IPS-NIHi11 (cell line): ENCODE measurements at regions not wholly inside any gene's neighbourhood (a gene's known extent, or its start where the extent isn't known, plus 50 kb on each side); places are given as distances from the start of the nearest gene placed in this dataset.
"Not testable (repeated sequence)": the region's sequence is repeated elsewhere in the genome, so short reads cannot be mapped to it uniquely, and the experiment has no call there.

Experiments
- DNase-seq: peaks from one replicate; pipeline ENCODE4 v3.0.0; 2012; ENCODE audit warnings: mixed read lengths, low spot score

DNA sequence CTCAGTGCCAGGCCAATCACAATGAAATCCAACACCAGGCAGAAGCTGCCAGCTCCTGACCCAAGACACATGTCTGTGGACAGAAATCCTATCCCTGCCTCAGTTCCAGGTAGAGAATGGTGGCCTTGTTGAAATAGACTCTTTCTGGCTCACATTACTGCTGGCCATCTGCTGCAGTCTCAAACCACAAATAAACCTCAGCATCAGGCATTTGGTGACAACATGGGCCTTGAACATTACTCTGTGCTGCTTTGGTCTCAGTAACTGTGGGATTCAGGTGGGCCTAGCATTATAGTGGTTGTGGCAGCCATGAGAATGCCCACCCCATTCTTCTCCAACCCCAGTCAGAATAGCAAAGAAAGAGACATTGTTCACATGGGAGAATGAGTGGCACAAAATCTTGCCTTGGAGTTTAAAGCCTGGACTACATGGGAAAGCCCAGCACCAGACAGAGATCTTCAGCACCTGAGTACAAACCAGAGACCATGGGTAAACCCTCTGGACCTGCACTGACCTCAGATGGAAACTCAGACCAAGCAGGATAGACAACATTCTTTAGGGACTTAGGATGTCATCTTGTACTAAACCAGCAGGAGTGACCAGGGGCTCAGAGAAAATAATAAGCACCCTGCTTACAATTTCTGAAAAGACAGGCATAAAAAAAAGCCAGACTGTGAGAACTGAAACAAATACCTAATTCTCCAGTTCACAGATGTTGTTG, 50.4 kb upstream of the TRAM1L1 start:
- DNase-seq: peak; percentile 11

DNA sequence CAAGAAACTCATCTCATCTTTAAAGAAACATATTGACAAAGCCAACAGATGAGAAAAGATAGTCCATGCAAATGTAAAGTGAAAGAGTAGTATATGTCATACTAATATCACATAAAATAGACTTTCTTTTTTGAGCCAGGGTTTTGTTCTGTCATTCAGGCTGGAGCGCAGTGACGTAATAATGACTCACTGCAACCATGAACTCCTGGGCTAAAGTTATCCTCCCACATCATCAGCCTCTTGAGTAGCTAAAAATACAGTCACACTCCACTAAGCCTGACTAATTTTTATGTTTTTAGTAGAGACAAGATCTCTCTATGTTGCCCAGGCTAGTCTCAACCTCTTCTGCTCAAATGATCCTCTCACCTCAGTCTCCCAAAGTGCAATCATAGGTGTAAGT, 51.8 kb upstream of the TRAM1L1 start:
- DNase-seq: no peak

DNA sequence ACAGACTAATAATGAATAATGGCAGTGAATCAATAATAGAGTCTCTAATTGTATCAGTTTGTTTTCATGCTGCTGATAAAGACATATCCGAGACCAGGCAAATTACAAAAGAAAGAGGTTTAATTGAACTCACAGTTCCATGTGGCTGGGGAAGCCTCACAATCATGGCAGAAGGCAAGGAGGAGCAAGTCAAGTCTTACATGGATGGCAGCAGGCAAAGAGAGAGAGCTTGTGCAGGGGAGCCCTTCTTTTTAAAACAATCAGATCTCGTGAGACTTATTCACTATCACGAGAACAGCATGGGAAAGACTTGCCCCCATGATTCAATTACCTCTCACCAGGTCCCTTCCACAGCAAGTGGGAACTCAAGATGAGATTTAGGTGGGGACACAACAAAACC, 53.4 kb upstream of the TRAM1L1 start:
- not testable (repeated sequence) for DNase-seq

DNA sequence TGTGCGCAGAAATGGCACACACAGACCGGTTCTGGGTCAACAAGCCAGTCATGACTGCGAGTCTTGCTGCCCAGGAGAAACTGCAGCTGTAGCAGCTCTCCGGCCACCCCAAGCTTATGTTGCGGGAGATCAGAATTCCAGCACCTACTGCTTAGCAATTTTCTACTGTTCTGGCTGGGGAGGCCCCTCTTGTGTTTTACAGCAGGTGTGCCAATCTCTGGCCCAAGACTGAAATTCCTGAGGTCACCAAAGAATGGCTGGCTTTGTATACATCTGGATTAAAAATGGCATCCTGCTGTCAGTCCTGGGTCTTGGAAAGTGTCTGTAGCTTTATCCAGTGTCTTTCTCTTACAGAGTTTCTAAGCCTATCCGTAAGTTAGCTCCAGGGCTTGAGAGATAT, 68.9 kb upstream of the TRAM1L1 start:
- no peak for DNase-seq

DNA sequence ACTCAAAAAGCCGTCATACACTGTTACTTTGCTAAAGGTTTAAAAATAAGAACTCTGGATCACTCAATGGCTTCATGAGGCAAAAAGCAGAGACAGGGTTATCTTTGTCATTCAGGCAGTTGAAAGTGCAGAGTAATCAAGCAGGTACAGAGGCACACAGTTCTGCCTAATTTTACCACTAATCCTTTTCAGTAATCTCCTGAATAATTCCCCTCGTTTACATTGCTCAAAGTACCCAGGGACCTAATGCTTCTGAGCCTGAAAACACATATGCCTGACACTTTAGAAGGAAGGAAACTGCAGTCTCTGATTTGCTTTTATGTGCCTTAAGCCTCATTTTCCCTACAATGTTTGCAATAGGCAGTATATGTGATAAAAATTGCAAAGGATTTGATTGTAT, 71.4 kb upstream of the TRAM1L1 start:
- no peak for DNase-seq

DNA sequence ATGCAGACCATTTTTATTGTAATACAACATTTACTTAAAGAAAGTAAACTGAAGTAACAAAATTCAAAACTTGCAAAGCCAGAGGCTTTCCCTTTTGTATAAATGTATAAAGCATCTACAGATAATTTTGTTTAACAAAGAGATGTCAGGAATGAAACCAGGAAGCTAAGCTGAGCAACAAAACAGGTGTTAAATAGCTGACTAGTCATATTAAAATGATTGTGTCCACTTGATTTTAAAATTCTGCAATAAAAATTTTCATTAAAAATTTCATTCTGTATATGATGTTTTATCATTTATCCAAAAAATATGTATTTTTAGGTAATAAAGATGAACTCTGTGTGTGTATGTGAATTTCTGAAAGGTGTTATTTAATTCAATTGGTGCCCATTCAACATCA, 72.0 kb upstream of the TRAM1L1 start:
- DNase-seq: no peak

DNA sequence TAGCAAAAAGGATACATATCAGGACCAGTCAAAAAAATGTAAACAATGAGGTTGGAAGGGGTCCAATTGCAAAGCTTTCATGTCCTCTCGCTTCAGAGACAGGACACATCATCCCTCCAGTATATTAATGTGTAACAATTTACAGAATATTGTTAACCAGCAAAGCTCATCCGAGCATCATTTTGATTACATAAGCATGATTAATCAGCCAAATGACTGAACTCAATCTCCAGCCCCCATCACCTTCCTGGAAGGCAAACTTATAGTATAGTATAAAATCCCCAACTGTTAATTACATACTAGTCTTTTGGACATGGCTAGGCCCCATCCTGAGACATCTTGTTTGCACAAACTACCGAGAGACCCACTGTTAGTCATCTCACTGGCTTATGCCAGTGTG, 77.6 kb upstream of the TRAM1L1 start:
- no peak for DNase-seq

DNA sequence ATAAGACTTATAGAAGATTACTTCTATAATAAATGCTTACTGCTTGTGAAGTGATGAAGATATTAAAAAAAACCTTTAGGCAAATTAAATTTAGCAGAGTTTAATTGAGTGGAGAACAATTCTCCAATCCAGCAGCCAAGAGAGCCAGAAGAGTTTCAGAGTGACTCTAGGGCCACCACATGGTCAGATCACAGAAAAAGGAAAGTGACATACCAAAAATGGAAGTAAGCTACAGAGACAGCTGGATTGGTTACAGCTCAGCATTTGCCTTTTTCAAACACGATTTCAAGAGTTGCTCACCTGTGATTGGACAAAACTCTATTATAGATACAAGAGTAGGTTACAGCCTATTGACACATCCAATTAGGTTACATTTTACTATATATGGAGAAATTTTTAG, 79.0 kb upstream of the TRAM1L1 start:
- DNase-seq: peak; percentile 7

DNA sequence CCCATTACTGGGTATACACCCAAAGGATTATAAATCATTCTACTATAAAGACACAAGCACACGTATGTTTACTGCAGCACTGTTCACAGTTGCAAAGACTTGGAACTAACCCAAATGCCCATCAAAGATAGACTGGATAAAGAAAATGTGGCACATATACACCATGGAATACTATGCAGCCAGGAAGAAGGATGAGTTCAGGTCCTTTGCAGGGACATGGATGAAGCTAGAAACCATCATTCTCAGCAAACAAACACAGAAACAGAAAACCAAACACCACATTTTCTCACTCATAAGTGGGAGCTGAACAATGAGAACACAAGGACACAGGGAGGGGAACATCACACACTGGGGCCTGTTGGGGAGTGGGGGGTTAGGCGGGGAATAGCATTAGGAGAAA, 90.0 kb upstream of the TRAM1L1 start:
- not testable (repeated sequence) for DNase-seq

DNA sequence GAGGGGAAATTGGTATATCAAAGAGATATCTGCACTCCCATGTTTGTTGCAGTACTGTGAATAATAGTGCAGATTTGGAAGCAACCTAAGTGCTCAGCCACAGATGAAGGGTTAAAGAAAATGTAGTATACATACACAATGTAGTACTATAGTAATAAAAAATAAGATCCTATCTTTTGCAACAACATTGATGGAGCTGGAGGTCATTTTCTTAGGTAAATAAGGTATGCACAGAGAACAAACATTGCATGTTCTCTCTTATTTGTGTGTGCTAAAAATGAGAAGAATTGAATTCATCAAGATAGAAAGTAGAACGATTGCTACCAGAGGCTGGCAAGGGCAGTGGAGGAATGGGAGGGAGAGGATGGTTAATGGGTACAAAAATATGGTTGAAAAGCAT, 117.9 kb upstream of the TRAM1L1 start:
- no peak for DNase-seq

DNA sequence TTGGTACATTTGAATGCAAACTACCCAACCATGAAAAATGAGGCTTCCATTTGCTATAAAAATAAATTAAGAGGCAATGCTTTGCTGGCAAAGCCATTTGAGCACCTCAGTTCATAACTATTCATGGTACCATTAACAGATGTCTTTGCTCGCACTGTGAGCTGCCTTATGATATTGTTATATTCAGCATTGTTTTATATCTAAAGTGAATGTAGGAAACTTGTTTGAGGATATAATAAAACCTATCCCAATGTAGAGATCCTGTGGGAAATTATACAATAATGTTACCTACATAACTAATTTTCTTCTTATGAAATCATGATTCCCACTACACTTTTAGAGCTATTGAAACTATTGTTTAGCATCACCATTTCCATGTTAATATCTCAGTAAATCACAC, 125.2 kb upstream of the TRAM1L1 start:
- no peak for DNase-seq

DNA sequence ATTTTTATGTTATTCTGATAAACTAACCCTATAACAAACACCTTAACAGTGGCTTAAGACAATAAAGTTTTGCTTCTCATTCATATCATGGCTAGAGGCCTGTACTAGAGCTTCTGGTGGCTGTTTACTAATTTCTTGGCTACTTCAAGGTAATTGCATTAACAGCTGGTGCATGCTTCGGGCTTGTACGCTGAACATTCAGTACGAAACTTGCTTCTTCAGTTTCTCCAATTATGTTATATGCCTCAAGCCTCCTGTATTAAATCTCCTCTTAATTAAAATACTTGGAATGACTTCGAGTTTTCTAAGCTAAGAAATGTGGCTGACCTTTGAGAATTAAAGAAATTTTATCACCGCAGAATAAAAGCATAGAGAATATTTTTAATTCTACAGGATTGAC, 138.9 kb upstream of the TRAM1L1 start:
- DNase-seq: no peak

DNA sequence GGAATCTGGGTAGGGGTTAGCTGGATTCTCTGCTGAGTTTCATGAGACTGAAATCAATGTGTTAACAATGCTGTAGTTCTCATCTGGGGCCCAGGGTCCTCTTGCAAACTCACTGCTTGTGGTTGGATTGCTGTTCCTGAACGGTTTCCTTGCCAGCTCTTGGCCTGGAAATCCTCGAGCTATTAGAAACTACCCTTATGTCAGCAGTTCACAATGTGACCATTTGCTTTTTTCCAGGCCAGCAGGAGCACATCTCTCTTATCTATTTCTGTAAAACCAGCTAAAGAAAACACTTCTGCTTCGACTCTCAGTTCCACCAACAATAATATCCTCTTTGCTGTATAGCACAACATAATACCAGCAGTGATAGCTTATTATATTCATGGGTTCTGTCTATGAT, 140.1 kb upstream of the TRAM1L1 start:
- no peak for DNase-seq

DNA sequence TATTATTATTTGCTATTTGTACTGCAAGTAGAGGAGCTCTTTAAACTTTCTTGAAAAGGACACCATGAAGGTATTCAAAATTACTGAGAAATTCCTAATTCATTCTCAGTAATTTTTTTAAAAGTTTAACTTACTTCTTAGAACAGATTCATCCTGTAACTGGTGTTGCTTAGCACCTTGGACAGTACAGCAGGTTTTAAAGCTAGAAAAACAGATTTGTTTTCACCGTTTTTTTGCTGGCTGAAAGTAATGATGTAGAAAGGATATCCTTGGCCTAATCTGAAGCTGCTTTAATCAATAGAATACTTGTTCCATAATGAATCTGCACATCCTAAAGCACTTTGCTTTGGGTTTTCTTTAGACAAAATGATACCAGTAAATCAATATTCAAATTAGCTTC, 142.5 kb upstream of the TRAM1L1 start:
- no peak for DNase-seq

DNA sequence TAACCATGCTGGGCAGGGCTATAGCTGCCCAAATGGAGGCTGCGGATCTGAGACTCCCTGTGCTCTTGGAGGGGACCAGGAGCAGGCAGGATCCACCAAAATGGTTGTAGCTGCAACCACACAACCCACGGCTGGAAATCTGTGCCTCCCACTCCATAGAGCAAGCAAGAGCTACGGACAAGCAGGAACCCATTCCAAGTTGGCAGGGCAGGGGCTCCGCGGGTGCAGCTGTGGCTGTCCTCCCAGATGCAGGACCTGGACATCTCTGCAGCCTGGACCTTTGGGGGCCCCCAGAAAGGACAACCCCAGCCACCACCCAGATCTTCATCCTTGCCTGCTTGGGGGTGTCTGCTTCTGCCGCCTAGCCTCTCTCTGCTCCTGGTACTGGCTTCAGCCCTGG, 154.1 kb upstream of the TRAM1L1 start:
- no peak for DNase-seq

DNA sequence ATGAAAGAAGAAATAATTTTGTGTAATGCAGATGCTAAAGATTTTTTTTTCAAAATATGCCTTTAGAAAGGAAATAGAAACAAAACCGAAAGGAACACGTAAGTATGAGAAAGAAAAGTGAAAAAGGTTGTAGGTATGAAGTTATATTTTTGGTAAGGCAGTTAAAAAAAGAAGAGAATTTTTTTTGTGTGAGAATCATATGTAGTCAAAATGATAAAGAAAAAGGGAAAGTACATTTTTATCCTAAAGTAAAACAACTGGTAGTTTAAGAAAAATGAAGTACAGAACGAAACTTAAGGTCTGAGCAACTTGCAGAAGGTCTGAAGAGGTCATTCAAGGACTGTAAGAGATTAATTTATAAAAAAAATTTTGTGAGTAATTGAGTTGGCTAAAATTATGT, 164.0 kb upstream of the TRAM1L1 start:
- no peak for DNase-seq

DNA sequence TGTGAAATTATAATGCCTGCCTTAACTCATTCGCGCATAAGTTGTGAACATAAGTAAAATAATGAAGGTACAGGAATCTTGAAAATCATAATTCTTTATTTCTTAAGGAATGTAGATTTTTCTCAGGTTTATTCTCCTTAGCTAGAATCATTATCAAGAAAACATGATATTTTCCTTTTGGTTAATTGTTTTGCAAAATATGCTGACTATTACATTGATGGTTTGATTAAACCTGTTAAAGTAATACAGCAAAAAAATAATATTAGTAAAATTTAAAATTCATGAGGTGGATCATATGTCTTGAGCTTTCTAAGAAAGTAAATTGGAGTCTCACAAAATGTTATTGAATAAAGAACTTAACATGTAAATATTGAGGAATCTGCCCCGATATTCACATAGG, 178.7 kb upstream of the TRAM1L1 start:
- no peak for DNase-seq

DNA sequence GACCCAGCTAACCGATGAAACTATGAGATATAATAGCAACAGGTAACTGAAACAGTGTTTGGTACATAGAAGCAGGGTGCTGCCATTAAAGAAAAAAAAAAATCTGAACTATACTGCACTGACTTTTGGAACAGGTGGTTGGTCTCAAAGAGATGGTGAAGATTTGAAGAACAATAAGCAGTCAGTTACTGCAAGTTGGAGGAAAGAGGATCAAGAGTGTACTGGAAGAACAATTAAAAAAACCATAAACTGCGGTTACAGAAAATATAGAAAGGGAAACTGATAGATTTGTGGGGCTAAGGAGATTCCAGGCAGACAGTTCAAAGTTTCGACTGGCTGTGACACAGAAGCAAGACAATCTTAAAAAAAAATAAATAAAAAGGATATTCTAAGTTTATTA, 181.9 kb upstream of the TRAM1L1 start:
- DNase-seq: no peak

DNA sequence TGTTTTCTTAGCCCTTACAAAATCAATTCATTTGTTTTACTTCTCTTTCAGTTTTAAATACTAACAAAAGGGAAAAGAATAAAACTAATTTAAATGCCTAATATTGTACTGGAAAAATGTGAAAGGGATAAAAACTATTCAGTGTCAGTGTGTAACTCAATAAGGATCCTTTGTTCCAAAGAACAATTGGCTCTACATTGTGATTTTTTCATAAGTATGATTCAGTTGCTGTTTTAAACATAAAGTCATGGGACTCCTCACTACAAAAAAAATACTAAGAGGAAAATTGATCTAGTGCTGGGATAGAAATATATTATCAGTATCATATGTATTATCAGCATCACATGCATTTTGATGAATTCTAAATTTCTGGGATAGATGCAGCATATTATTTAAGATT, 199.4 kb upstream of the TRAM1L1 start:
- no peak for DNase-seq

DNA sequence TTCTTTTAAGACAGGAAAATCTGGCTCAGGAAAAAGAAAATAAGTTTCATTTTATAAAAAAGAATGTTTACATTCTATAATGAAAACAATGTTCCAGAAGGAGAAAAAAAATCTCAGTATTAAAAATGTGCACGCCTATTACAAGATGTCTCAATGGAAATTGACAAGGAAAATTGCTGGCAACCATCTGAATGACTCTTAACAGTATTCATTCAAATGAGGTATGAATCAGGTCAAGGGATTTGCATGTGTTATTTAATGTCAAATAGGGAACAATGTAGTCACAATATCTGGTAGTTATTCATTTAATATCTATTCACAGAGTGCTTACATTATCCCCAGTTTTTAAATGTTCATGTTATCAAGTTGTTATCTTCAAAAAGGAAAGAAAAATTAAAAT, 208.4 kb upstream of the TRAM1L1 start:
- no peak for DNase-seq

DNA sequence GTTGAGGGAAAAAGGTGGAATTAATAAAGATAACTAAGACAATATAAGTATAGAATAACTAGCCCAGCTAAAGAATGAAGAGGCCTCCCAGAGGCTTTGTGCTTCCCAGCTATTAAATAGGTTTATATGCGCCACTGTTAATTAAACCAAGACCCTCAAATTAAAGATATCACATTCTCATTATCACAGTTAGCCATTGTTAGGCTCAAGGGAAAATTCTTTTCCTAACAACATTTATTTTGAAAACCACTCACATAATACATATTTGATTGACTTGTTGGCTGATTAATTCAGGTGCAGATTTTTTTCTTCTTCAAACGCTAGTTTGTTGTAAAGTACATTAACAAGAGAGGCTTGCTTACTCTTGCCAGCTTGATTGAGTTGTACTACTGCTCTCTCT, 216.8 kb upstream of the TRAM1L1 start:
- DNase-seq: no peak

DNA sequence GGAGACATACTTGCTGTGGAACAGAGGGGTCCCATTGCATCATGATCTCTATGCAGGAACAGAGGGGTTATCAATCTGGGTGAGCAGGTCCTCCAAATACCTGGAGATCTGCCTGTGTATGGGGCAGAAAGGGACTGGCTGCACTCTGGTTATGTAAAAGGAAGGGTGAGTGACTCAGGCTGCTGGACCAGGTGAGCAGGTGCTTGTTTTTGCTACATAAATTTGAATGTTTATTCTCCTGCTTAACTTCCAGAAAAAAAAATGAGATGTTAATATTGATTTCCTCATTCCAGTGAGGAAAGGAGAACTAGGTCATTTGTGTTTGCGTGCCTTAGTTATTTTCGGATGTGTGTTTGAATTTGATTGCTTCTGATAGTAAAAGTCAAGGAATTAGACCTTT, 225.8 kb upstream of the TRAM1L1 start:
- no peak for DNase-seq

DNA sequence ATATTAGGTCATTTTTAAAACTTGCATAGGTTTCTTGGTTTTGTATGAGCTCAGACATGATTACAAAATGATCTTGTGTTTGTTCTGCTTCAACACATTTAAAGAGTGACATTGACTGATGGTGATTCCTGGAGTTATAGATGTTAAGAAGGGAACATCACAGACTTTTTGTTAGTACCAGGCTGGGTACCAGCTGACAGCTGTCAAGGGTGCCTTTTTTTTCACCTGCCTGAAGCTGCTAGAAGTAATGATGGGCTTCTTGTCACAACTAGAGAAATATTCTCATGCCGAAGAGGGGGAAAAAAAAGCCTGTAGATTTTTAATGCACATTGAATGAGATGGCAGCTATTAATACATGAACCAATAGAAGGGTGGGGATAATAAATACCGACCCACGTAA, 226.6 kb upstream of the TRAM1L1 start:
- no peak for DNase-seq

DNA sequence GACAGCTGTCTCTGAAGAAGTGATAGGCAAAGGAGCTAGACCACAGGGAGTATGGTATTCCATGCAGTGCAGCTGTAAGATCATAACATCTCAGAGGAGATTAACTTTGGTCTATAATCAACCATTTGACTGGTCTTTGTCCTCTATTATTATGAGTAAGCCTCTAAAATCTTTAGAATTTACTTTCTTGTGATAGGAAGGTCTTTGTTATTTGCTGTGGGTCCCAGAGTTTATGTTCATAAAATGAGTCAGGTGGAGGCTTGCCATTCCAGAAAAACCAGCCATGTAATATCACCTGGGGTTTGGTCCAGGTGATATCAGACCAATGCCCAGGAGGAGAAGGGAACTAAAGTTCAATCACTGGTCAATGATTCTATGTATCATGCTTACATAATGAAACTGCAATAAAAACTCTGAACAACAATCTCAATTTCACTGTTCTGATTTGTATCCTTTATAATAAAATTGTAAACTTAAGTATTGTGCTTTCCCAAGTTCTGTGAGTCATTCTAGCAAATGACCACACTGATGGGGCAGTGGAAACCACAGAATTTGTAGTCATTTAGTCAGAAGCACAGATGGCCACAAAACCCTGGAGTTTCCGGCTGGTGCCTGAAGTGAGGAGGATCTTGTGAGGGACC, 239.6 kb upstream of the TRAM1L1 start:
- no peak for DNase-seq
